ENCODE measurements at regions not wholly inside any gene's neighbourhood (a gene's known extent, or its start where the extent isn't known, plus 50 kb on each side); places are given as distances from the start of the nearest gene placed in this dataset.
A peak's percentile ranks its signal among the peaks of the same experiment; 100 is the strongest.
"Not testable (repeated sequence)": the region's sequence is repeated elsewhere in the genome, so short reads cannot be mapped to it uniquely, and the experiment has no call there.

DNA sequence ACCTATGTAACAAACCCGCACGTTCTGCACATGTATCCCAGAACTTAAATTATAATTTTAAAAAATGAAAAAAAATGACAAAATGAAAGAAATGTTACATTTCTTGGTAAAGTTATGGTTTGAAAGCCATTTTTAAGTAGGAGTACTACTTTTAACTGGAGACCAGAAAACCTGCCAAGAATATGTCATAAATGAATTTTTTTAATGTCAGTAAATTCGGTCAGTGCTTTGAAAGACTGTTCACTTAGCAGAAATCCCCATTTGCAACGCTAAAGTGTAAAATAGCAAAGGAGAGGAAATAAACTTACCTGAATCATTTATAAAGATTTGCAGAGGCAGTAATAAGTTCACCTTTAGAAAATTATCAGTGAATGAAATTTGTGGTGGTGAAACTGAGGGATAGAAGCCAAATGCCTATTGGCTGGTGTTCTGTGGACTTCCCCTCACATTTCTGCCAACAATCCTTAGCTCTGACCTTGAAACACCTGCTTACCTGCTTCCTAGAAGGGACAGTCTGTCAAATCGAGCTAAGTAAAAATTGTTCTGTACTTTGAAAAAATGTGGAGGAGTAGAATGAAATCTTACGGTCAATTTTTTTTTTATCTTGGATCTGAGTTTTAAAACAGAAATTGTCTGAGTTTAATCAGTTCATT is 714.2 kb downstream of the SLC6A15 start:
- DNase-seq = no peak

DNA sequence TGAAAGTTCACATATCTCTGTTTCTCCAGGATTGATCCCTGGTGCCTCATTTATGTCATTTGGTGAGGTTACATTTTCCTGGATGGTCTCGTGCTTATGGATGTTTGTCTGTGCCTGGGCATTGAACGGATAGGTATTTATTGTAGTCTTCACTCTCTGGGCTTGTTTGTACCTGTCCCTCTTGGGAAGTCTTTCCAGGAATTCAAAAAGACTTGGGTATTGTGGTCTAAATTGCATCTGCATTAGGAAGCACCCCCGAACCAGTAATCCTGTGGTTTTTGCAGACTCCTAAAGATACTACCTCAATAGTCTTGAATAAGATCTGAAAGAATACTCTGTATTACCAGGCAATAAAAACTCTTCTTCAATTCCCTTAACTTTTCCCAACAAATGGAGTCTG is 720.8 kb downstream of the SLC6A15 start:
- no peak for DNase-seq

DNA sequence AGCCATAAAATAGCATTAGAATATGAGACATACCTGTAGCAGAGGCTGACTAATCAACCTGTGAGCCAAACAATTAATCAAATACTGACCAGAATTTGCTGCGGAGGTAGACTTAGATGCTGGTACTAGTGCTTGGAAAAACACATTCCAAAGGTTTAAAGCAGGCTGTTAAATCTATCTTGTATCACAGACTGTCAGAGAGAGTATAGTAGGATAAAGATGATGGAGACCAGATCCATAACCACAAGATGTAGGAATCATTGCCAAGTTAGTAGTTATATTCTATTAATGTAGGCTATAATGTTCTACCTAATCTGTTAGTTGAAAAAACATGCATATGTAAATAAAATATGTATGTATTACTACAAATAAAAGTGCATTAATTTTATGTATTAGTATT is 726.2 kb downstream of the SLC6A15 start:
- no peak for DNase-seq

DNA sequence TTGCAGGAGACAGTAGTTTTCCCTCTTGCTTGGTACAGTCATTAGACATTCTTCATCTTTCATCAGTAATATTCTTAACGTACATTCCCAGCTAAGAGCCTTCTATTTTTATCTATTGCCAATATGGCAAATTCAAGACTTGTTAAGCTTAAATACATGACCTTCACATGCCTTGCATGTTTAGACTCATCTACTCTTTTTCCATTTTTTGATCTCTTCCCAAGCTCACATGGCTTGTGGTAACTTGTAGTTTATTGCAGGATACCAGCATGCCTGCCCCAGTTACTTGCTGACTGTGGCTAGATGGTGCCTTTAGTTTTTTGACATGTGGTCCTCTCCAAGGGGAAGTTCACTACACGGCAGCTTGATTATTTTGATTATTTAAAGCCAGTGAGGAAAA is 729.0 kb downstream of the SLC6A15 start:
- no peak for DNase-seq

DNA sequence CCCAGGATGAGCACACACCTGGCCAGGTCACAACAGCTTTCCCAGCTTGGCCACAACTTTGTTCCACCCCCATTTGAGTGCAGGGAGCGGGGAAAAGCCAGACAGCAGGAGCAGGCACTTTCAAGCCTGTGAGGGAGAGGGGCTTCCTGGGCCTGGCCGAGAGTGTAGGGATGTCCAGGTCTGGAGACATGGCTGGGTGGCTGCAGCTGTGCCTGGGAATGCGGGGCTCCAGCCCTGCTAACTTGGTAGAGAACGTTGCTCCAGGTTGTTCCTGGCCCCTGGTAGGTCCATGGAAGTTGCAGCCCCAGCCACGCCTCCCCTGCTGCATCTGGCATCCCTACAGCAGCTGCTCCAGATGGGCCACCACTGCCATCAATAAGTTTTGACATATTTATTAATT is 738.5 kb downstream of the SLC6A15 start:
- no peak for DNase-seq

DNA sequence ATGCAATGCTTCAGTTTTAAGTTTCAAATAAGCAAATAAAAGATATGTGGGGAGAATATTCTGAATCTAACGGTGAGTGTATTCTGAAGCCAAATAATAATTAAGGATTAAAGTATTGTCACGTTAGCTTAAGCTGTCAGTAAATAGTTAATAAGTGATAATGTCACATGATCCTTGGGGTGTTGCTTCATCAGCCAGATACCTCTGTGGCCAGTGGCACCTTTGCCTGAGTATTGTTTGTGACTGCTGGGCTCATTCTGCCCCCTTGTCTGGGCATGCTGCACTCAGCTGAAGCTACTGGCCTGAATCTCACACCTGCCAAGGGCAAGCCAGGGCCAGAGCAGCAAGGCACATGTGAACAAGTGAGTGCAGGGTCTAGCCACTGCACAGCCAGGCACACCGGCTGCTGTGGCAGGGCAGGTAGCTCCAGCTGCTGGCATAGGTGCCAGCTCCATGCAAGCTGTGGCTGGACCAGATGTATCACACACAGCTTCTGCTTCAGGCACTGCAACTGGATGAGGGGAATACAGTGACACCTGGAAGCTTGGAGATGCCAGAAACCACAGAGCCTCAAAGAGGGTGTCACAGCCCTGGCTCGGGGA is 739.7 kb downstream of the SLC6A15 start:
- no peak for DNase-seq

DNA sequence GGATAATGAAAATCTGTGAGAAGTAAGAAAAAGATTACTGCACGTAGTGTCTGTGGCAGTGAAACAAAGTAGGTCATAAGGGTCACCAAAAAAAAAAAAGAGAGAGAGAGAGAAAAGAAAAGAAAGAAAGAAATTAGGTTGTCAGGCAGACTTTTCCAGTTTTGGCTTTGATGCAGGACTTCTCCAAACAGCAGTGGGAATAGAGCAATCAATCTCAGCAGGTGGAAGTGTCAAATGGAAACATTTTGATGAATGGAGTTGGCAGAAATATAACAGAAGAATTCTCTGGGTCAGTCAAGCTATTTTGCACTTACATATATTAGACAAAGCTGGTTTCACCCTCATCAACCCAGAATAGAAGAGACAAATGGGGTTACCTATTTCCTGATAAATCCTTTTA is 745.8 kb downstream of the SLC6A15 start:
- DNase-seq = no peak

DNA sequence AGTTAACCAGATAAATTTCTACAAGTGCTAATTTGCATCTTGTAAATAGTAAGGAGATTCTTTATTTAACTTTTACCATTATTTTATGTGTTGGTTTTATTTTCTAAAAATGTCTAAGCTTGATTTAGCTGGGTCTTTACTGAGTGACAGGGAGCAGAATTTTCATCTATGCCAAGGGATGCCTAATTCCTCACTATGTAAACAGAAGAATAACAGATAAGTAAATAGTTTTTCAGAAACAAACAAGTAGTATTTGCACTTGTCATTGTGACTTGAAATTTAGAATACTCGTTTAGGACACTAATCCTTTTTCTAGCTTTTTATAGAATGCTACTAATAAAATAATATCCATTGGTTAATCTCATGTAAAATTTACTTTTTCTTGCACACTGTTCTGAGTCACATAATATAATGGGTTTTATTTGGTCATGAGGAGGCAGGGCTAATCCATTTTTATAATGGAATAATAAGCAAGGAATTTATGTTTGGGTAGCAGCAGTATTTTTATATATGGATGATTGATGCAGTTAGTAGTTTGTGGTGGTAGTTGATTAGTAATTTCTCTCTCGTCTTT is 746.5 kb downstream of the SLC6A15 start:
- DNase-seq = no peak

DNA sequence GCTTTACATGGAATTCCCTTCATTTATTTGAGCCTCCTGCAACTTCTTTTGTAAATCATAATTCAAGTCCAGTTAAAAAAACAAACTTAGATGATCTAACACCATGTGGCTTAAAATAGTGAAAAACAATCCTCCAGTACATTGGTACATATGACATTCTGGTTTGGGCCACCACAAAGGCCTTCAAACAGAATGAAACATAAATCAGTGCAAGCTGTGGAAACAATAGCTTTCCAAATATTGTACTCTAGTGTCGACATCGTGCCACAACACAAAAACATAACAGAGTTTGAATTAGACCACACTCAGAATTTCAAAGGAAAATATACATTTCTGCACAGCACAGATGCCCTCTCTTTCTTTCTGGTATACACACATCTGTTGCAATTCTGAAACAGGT is 751.3 kb downstream of the SLC6A15 start:
- DNase-seq = no peak

DNA sequence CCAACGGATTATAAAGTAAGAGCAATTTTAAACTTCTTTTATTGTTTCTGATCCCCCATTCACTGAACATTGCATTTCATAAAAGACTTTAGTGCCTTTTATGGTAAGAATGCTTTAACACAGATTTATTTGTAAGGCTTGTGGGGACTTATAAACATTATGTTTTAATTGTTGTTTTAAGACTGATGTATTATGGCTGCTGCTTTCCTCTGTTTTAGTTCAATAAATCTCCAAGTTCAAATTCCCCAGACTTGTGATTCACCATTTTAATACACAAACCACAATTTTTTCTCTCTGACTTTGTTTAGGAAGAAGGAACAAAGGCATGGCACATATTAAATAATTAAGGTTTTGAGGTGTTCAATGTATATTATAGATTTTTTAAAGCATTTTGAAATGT is 753.3 kb downstream of the SLC6A15 start:
- no peak for DNase-seq

DNA sequence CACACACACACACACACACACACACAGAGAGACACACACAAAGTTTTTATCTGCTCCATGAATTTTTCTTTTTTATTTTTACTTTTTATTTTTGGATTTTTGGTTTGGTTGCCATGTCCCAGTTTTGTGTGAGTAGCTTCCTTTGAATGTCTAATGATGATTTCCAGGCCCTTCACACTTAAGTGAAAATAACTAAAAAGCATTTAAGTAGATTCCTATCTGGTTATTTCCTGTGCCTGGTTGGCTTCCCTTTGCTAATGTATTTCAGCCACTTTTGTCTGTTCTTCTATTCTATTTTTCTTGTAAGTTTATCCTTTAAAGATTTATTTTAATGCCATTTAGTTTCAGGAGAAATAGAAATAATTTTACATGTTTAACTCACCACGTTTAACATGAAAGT is 755.4 kb downstream of the SLC6A15 start:
- DNase-seq = no peak

DNA sequence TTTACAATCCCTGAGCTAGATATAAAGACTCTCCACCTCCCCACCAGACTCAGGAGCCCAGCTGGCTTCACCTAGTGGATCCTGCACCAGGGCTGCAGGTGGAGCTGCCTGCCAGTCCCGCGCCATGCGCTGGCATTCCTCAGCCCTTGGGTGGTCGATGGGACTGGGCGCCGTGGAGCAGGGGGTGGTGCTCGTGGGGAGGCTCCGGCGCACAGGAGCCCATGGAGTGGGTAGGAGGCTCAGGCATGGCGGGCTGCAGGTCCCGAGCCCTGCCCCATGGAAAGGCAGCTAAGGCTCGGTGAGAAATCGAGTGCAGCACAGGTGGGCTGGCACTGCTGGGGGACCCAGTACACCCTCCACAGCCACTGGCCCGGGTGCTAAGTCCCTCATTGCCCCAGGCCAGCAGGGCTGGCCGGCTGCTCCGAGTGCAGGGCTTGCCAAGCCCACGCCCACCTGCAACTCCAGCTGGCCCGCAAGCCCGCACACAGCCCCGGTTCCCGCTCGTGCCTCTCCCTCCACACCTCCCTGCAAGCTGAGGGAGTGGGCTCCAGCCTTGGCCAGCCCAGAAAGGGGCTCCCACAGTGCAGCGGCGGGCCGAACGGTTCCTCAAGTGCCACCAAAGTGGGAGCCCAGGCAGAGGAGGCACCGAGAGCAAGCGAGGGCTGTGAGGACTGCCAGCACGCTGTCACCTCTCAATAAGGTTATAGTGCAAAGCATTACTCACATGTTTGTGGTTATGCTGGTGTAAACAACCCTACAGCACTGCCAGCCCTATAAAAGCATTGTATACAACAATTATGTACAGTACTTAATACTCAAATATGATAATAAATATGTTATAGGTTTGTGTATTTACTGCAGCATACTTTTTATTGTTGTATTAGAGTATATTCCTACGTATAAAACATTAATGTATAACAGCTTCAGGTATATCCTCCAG is 757.3 kb downstream of the SLC6A15 start:
- DNase-seq = not testable (repeated sequence)

DNA sequence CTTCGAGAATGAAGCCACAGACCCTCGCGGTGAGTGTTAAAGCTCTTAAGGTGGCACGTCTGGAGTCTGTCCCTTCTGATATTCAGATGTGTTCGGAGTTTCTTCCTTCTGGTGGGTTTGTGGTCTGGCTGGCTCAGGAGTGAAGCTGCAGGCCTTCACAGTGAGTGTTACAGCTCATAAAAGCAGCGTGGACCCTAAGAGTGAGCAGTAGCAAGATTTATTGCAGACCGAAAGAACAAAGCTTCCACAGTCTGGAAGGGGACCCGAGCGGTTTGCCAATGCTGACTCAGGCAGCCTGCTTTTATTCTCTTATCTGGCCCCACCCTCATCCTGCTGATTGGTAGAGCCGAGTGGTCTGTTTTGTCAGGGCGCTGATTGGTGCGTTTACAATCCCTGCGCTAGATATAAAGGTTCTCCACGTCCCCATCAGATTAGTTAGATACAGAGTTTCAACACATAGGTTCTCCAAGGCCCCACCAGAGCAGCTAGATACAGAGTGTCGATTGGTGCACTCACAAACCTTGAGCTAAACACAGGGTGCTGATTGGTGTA is 758.1 kb downstream of the SLC6A15 start:
- DNase-seq = not testable (repeated sequence)

DNA sequence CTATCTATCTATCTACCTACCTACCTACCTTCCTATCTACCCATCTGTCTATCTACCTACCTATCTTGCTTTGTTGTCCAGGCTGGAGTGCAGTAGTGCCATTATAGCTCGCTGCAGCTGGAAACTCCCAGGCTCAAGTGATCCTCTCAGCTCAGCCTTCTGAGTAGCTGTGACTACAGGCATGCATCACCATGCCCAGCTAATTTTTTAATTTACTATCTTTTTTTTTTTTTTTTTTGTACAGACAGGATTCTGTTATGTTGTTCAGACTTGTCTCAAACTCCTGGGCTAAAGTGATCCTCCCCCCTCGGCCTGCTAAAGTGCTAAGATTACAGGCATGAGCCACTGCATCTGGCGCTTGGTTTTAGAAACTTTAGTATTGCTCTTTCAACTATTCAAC is 762.4 kb downstream of the SLC6A15 start:
- DNase-seq = peak; percentile 36

DNA sequence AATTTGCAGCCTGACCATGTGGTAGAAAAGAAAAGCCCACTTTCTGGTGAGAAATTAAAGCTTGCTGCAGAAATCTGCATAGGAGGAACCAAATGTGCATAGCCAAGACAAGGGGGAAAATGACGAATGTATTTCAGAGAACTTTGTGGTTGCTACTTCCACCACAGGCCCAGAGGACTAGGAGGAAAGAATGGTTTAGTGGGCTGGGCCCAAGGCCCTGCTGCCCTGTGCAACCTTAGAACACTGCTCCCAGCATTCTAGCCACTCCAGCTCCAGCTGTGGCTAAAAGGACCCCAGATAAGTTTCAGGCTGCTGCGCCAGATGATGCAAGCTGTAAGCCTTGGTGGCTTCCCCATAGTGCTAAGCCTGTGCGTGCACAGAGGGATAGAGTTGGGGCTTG is 764.3 kb downstream of the SLC6A15 start:
- no peak for DNase-seq

DNA sequence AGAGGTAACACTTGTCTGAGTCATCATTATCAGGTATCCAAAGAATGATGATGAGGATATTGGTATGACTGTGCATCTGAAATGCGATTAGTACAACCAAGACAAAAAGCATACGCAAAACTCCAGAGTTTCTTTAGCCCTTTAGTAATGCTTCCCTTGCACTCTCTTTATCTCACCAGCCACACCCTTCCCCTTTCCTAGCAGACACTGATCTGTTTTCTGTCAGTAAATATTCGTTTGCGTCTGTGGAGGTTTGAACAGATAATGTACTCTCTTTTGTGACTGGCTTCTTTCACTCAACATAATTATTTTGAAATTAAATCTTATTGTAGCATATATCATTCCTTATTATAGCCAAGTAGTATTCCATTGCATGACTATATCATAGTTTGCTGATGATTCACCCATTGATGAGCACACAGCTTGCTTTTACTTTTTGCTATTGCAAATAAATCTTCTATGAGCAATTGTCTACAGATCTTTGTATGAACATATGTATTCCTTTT is 775.7 kb downstream of the SLC6A15 start:
- no peak for DNase-seq

DNA sequence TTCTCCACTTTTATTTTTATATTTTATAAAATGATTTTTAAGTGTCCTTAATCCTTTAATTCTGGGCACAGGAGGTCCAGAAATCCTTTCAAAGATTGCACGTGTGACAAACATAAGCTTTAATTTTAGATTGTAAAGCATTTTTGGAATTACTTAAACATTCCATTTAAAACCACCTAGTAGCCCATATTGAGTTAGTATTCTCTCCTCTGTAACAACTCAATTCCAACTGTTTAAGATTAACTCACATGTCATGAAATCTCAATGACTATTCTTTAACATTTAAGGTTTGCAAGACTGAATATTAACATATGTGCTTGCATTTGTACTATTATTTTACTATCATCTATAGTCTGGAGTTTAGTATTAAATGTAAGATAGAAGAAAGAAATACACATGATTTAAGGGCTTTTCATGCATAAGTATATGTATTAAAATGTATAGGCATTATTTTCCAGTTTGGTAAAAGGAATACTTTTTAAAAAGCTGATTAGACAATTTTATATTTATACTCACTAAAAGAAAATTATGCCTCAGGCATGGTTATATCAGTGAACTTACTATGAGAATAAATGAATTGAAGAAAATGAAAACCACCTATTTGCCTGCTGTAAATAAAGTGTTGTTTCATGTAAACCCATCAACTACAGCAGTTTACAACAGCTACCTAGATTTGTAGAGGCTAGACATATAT is 776.9 kb downstream of the SLC6A15 start:
- no peak for DNase-seq

DNA sequence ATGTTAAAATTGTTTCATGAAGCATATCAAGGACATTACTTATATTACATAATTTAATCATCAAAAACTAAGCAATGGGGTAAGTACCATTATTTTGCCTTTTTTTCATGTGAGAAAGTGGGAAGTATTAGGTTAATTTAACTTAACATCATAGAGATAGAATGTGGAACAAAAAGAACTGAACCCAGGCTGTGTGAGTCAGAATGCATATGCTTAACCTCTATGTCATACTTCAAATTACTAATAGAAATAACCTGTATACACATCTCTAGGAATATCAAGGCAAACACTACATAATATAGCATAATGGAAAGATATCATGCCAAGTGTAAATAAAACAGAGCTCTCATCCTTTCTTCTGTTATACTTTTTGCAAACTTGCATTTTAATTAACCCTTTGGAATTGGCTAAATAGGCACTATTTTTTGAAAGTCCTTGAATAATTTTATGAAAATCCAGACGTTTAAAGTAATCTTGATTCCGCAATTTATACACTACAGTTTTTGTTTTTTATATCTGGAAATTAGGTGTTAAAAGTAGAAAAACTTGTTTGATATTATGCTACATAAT is 777.7 kb downstream of the SLC6A15 start:
- DNase-seq = no peak

DNA sequence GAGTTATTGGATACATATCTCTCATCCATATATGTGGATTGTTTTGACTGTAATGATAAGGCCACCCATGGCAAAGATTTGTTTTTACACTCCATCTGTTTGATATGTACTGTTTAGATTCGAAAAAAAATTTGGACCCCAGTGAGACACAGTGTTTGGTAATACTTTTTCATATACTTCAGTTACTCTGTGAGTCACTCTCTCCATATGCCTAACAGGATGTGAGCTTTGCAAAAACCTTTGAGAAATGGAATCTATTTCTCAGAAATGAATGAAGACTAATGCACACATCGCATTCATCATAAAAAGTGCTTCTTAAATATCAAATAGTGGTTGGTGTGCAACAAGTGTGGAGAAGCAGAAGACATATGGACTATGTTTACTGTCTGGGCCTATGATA is 781.5 kb downstream of the SLC6A15 start:
- no peak for DNase-seq

DNA sequence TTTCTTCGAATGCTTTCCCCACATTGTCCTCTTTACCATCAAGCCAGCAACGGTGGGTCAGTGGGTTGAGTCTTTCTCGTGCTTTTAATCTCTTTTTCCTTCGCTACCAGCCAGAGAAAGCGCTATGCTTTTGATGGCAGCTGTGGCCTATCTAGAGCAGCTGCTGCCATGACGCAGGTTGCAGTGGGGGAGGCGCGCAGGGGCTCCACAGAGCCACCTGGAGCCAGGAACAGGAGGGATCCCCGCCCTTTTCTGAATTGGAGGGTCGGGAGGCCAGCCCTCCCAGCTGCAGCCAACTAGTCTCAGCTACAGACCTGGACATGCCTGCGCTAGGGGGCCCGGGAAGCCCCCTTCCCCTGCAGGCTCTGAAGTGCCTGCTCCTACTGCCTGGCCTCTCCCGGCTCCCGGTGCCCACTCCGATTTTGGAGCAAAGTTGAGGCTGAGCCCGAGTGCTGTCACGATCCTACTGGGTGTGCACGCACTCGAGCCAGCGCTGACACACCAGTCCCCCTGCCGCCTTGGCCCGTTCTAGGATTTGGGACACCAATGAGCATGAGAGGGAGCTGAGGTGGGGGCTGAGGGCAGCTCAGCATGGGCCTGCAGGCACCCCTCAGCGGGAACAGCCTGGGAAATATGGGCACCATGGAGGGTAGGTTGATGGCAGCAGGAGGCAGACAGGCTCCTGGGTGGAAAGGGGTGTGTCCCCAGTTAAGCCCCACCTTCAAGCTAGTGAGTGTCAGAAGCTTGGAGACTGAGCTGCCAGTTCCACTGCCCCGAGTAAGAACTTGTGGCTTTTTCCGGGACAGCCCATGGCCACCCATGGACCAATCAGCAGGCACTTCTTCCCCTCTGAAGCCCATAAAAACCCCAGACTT is 784.2 kb downstream of the SLC6A15 start:
- no peak for DNase-seq

DNA sequence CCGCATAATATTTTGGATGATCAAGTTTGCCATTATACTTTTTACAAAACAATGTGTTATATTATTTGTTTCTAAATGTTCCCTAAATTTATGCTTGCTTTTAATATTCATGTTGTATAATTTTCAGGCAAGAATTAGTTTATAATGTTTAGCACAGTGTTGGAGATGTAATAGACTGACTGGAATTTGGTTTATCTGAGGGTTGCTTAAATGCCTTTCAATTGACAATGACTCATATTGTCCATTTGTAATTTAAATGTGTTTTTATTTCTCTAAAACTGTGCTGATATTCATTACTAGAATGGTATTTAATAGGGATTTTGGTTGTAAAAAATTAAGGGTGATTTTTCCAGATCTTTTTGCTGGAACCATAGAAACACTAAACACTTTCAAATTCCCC is 788.4 kb downstream of the SLC6A15 start:
- no peak for DNase-seq

Data from NCI-H1105 treated with DMSO at 0.1 percent for 48 hours (cell line).